LNCaP clone FGC (cell line): ENCODE measurements at regions not wholly inside any gene's neighbourhood (a gene's known extent, or its start where the extent isn't known, plus 50 kb on each side); places are given as distances from the start of the nearest gene placed in this dataset.
"Not testable (repeated sequence)": the region's sequence is repeated elsewhere in the genome, so short reads cannot be mapped to it uniquely, and the experiment has no call there.

Experiments
- DNase-seq: peaks from one replicate; pipeline ENCODE4 v3.0.0-alpha.2; 2011; ENCODE audit warnings: low read depth
- H3K4me3 ChIP-seq: 2 replicates; pipeline ENCODE4 v1.5.1; 2011; ENCODE audit warnings: mild to moderate bottlenecking, low read depth, low read length, control low read depth
- CTCF ChIP-seq: IDR thresholded peaks from 2 replicates; pipeline ENCODE4 v1.5.1; 2012; ENCODE audit warnings: mild to moderate bottlenecking; ENCODE audit not compliant: control insufficient read depth, insufficient read depth; ENCODE audit errors: extremely low read depth

GRCh38 chr22:16090991-16091390 is 401.2 kb downstream of the POTEH start:
- H3K4me3 ChIP-seq, result not testable (repeated sequence)

GRCh38 chr22:16105121-16105520 is 415.3 kb downstream of the POTEH start:
- H3K4me3 ChIP-seq, DNase-seq: not testable (repeated sequence)

More at GRCh38 chr22:16090991-16091390, 401.2 kb downstream of the POTEH start:
- DNase-seq, result not testable (repeated sequence)

- not testable (repeated sequence) for DNase-seq, H3K4me3 ChIP-seq
These were observed 441.6 kb downstream of the POTEH start for GRCh38 chr22:16131456-16131855.

- no peak overlapping the region for H3K4me3 ChIP-seq
- TF ChIP-seq CTCF, result no peak
- no peak for DNase-seq
These were observed 442.1 kb downstream of the POTEH start for GRCh38 chr22:16131918-16132317.

- DNase-seq, H3K4me3 ChIP-seq: not testable (repeated sequence)
These were observed 442.8 kb downstream of the POTEH start for GRCh38 chr22:16132598-16132997.

- not testable (repeated sequence) for H3K4me3 ChIP-seq, DNase-seq
These were observed 446.5 kb downstream of the CCT8L2 start for GRCh38 chr22:16146101-16146500.

GRCh38 chr22:16146916-16147315 is 445.7 kb downstream of the CCT8L2 start:
- not testable (repeated sequence) for DNase-seq, H3K4me3 ChIP-seq
- TF ChIP-seq CTCF, result peak; percentile 49

- not testable (repeated sequence) for DNase-seq, H3K4me3 ChIP-seq
These were observed 415.3 kb downstream of the CCT8L2 start for GRCh38 chr22:16177287-16177686.

- peak overlapping the region; percentile 46 for H3K4me3 ChIP-seq
- not testable (repeated sequence) for DNase-seq
These were observed 408.7 kb downstream of the CCT8L2 start for GRCh38 chr22:16183864-16184263.
